ENCODE measurements at regions not wholly inside any gene's neighbourhood (a gene's known extent, or its start where the extent isn't known, plus 50 kb on each side); places are given as distances from the start of the nearest gene placed in this dataset.

DNA sequence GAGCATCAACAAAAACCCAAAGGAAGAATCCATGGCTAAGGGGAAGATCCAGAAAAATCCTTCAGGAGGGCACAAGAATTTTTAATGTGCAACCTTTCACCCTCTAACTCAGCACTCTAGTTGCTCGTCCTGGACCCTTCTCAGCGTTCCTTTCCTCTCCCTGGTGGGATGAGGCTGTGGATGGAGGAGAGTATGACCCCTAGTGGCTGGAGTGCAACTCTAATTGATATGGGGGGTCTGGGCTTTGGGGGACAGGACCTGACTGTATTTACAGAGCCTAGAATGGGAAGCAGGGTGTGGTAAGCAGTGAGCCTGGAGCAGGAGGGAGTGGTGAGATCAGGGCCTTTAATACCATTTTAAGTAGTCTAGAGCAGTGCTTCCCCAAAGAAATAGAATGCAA is 83.9 kb upstream of the CEP85L start:
- no peak overlapping the region for H3K4me3 ChIP-seq
- H3K36me3 ChIP-seq: no peaks in the 10 kb centered on the region
- ATAC-seq (no peak), DNase-seq (no peak)
- H3K4me1 ChIP-seq: peaks cover 0 to 7% (median under 1%) of the 10 kb centered on the region in 12 donors
- H3K27me3 ChIP-seq: no peaks in the 10 kb centered on the region
- no peak for TF ChIP-seq POLR2A (IDR thresholded peaks at IDR 0.05)
- TF ChIP-seq, protein P1, sequence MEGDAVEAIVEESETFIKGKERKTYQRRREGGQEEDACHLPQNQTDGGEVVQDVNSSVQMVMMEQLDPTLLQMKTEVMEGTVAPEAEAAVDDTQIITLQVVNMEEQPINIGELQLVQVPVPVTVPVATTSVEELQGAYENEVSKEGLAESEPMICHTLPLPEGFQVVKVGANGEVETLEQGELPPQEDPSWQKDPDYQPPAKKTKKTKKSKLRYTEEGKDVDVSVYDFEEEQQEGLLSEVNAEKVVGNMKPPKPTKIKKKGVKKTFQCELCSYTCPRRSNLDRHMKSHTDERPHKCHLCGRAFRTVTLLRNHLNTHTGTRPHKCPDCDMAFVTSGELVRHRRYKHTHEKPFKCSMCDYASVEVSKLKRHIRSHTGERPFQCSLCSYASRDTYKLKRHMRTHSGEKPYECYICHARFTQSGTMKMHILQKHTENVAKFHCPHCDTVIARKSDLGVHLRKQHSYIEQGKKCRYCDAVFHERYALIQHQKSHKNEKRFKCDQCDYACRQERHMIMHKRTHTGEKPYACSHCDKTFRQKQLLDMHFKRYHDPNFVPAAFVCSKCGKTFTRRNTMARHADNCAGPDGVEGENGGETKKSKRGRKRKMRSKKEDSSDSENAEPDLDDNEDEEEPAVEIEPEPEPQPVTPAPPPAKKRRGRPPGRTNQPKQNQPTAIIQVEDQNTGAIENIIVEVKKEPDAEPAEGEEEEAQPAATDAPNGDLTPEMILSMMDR (IDR thresholded peaks at IDR 0.05): peak in 9 of 12 donors; percentile 11 to 48 (median 37)
- no peak overlapping the region for H3K27ac ChIP-seq
- intact Hi-C loops (cut with DNase I): no loop called here
- 21 to 35% (median 31%) methylated on average over 2 of the region's 2 CpGs for WGBS, 4 donors
- no peaks in the 10 kb centered on the region for H3K9me3 ChIP-seq

GRCh38 chr6:118725944-118726343 is 74.6 kb upstream of the CEP85L start:
- Histone ChIP-seq H3K27me3 (no peaks in the 10 kb centered on the region), H3K4me1 (peaks cover 0 to 3% (median 0%) of the 10 kb centered on the region in 12 donors), H3K36me3 (no peaks in the 10 kb centered on the region), H3K27ac (no peak overlapping the region), H3K9me3 (no peaks in the 10 kb centered on the region), H3K4me3 (no peak overlapping the region)
- ATAC-seq (no peak), DNase-seq (no peak)
- WGBS, 4 donors: 83 to 94% (median 89%) methylated on average over 5 of the region's 5 CpGs
- intact Hi-C loops (cut with DNase I): no loop called here
- TF ChIP-seq, protein P1 (IDR thresholded peaks at IDR 0.05): no peak
- no peak for TF ChIP-seq POLR2A (IDR thresholded peaks at IDR 0.05)

DNA sequence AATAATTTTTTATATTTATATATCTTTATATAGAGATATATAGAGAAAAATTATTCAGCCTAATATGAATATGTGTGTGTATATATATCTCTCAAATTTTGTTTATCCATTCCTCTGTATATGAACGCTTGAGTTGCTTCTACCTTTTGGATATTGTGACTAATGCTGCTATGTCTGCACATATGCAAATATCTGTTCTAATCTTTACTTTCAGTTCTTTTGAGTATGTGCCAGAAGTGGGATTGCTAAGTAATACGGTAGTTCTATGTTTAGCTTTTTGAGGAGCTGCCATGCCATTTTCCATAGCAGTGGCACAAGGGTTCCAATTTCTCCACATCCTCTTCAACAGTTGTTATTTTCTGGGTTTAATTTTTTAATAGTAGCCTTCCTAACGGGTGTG is 72.8 kb upstream of the CEP85L start:
- DNase-seq (no peak), ATAC-seq (peak in 1 of 4 donors; percentile 75)
- Histone ChIP-seq H3K36me3 (no peaks in the 10 kb centered on the region), H3K4me3 (no peak overlapping the region), H3K27ac (no peak overlapping the region), H3K27me3 (no peaks in the 10 kb centered on the region), H3K4me1 (peaks cover 0 to 9% (median 0%) of the 10 kb centered on the region in 12 donors), H3K9me3 (no peaks in the 10 kb centered on the region)
- intact Hi-C loops (cut with DNase I): no loop called here
- TF ChIP-seq, protein P1 (IDR thresholded peaks at IDR 0.05): no peak
- TF ChIP-seq POLR2A (IDR thresholded peaks at IDR 0.05): no peak
- WGBS, 4 donors: 48 to 56% (median 51%) methylated on average over 3 of the region's 3 CpGs

GRCh38 chr6:118722829-118723813 is 71.7 kb upstream of the CEP85L start:
- ATAC-seq (no peak), DNase-seq (no peak)
- 65 to 81% (median 73%) methylated on average over 8 of the region's 8 CpGs for WGBS, 4 donors
- no peaks in the 10 kb centered on the region for H3K36me3 ChIP-seq
- no peak overlapping the region for H3K27ac ChIP-seq
- no peak overlapping the region for H3K4me3 ChIP-seq
- no peaks in the 10 kb centered on the region for H3K27me3 ChIP-seq
- intact Hi-C loops (cut with DNase I): no loop called here
- H3K9me3 ChIP-seq: no peaks in the 10 kb centered on the region
- TF ChIP-seq, protein P1 (IDR thresholded peaks at IDR 0.05): no peak
- TF ChIP-seq POLR2A (IDR thresholded peaks at IDR 0.05): no peak
- H3K4me1 ChIP-seq: peaks cover 0 to 13% (median 0%) of the 10 kb centered on the region in 12 donors
